H9 (cell line): ENCODE measurements at regions not wholly inside any gene's neighbourhood (a gene's known extent, or its start where the extent isn't known, plus 50 kb on each side); places are given as distances from the start of the nearest gene placed in this dataset.

Experiments used
- DNase-seq: peaks from one replicate; pipeline ENCODE4 v3.0.0-alpha.2; 2017
- H2AFZ ChIP-seq: one replicate; pipeline ENCODE4 v1.6.1; 2013; ENCODE audit warnings: mild to moderate bottlenecking, low read length, control low read depth, moderate library complexity
- H2AK5ac ChIP-seq: 2 replicates; pipeline ENCODE4 v1.6.1; 2013; ENCODE audit warnings: low read length, control low read depth, mixed read lengths; ENCODE audit not compliant: insufficient read length
- H2BK120ac ChIP-seq: one replicate; pipeline ENCODE4 v1.6.1; 2013; ENCODE audit warnings: low read depth, mild to moderate bottlenecking, low read length, control low read depth, inconsistent platforms; ENCODE audit not compliant: poor library complexity, severe bottlenecking
- H2BK12ac ChIP-seq: 2 replicates; pipeline ENCODE4 v1.6.1; 2013; ENCODE audit warnings: low read length, control low read depth, mixed read lengths, low read depth; ENCODE audit not compliant: insufficient read length
- H2BK15ac ChIP-seq: 2 replicates; pipeline ENCODE4 v1.6.1; 2013; ENCODE audit warnings: low read depth, low read length, control low read depth
- H2BK20ac ChIP-seq: one replicate; pipeline ENCODE4 v1.6.1; 2013; ENCODE audit warnings: low read depth, mild to moderate bottlenecking, low read length, control low read depth, inconsistent platforms; ENCODE audit not compliant: poor library complexity, severe bottlenecking
- H2BK5ac ChIP-seq: 2 replicates; pipeline ENCODE4 v1.6.1; 2013; ENCODE audit warnings: low read length, control low read depth, mixed read lengths; ENCODE audit not compliant: insufficient read length
- H3K14ac ChIP-seq: 2 replicates; pipeline ENCODE4 v1.6.1; 2013; ENCODE audit warnings: low read length, control low read depth; ENCODE audit not compliant: insufficient read depth
- H3K18ac ChIP-seq: 2 replicates; pipeline ENCODE4 v1.6.1; 2013; ENCODE audit warnings: low read depth, mild to moderate bottlenecking, mixed read lengths, low read length, control low read depth; ENCODE audit not compliant: insufficient read length
- H3K23ac ChIP-seq: 2 replicates; pipeline ENCODE4 v1.6.1; 2013; ENCODE audit warnings: low read length, control low read depth, mixed read lengths, low read depth; ENCODE audit not compliant: insufficient read length
- H3K23me2 ChIP-seq: 2 replicates; pipeline ENCODE4 v1.6.1; 2013; ENCODE audit warnings: low read depth, mild to moderate bottlenecking, mixed read lengths, low read length, control low read depth; ENCODE audit not compliant: insufficient read length, poor library complexity, severe bottlenecking
- H3K27ac ChIP-seq: 2 replicates; pipeline ENCODE4 v1.5.1; 2013; ENCODE audit warnings: low read length, control low read depth, mixed read lengths, low read depth; ENCODE audit not compliant: insufficient read length
- H3K27me3 ChIP-seq: 2 replicates; pipeline ENCODE4 v1.6.1; 2013; ENCODE audit warnings: low read length, control low read depth, inconsistent platforms; ENCODE audit not compliant: insufficient read depth
- H3K4ac ChIP-seq: 2 replicates; pipeline ENCODE4 v1.6.1; 2013; ENCODE audit warnings: low read depth, mild to moderate bottlenecking, control low read depth, inconsistent platforms, low read length, moderate library complexity
- H3K4me1 ChIP-seq: 2 replicates; pipeline ENCODE4 v1.6.1; 2013; ENCODE audit warnings: low read length, control low read depth, inconsistent platforms; ENCODE audit not compliant: insufficient read depth
- H3K4me2 ChIP-seq: 2 replicates; pipeline ENCODE4 v1.6.1; 2013; ENCODE audit warnings: low read length, control low read depth, mixed read lengths; ENCODE audit not compliant: insufficient read length, insufficient read depth
- H3K56ac ChIP-seq: 2 replicates; pipeline ENCODE4 v1.6.1; 2013; ENCODE audit warnings: low read depth, mild to moderate bottlenecking, mixed read lengths, low read length, control low read depth; ENCODE audit not compliant: insufficient read length
- H3K79me1 ChIP-seq: 2 replicates; pipeline ENCODE4 v1.6.1; 2013; ENCODE audit warnings: low read depth, mild to moderate bottlenecking, moderate library complexity, low read length, control low read depth, inconsistent platforms; ENCODE audit not compliant: insufficient read depth, poor library complexity, severe bottlenecking
- H3K79me2 ChIP-seq: 2 replicates; pipeline ENCODE4 v1.6.1; 2013; ENCODE audit warnings: low read length, control low read depth, inconsistent platforms; ENCODE audit not compliant: insufficient read depth
- H3K9ac ChIP-seq: 2 replicates; pipeline ENCODE4 v1.6.1; 2013; ENCODE audit warnings: low read length, control low read depth, mixed read lengths; ENCODE audit not compliant: insufficient read length; ENCODE audit errors: extremely low read depth
- H3K9me3 ChIP-seq: one replicate; pipeline ENCODE4 v1.6.1; 2013; ENCODE audit warnings: low read depth, low read length, inconsistent platforms; ENCODE audit not compliant: control insufficient read depth
- H3T11ph ChIP-seq: one replicate; pipeline ENCODE4 v1.6.1; 2013; ENCODE audit warnings: mild to moderate bottlenecking, low read length, control low read depth, inconsistent platforms
- H4K20me1 ChIP-seq: one replicate; pipeline ENCODE4 v1.6.1; 2013; ENCODE audit not compliant: control insufficient read depth, insufficient read length, insufficient read depth
- H4K5ac ChIP-seq: 2 replicates; pipeline ENCODE4 v1.6.1; 2013; ENCODE audit warnings: low read depth, mild to moderate bottlenecking, mixed read lengths, low read length, control low read depth; ENCODE audit not compliant: insufficient read length
- H4K8ac ChIP-seq: replicated peaks from 2 replicates; pipeline ENCODE4 v1.6.1; 2013; ENCODE audit warnings: low read length, control low read depth, mixed read lengths, low read depth; ENCODE audit not compliant: insufficient read length
- H4K91ac ChIP-seq: 2 replicates; pipeline ENCODE4 v1.6.1; 2013; ENCODE audit warnings: low read depth, mild to moderate bottlenecking, moderate library complexity, mixed read lengths, low read length, control low read depth; ENCODE audit not compliant: insufficient read length
- H3K27ac Mint-ChIP-seq, 3 experiments: 2 replicates in 2 of 3; 3 replicates in 1 of 3; pipeline ENCODE4 v1.8.0; 2020 to 2021; ENCODE audit warnings: mixed read lengths in 3 of 3, mild to moderate bottlenecking in 1 of 3, moderate library complexity in 1 of 3
- H3K27me3 Mint-ChIP-seq: 2 replicates; pipeline ENCODE4 v1.8.0; 2021; ENCODE audit warnings: low read depth, mild to moderate bottlenecking, moderate library complexity, mixed read lengths
- H3K36me3 Mint-ChIP-seq, 3 experiments: 2 replicates in 2 of 3; 3 replicates in 1 of 3; pipeline ENCODE4 v1.8.0; 2020 to 2021; ENCODE audit warnings: low read depth in 3 of 3, mixed read lengths in 3 of 3; ENCODE audit not compliant: insufficient read depth in 1 of 3
- H3K4me1 Mint-ChIP-seq, 2 experiments: 2 replicates each; pipeline ENCODE4 v1.8.0; 2020; ENCODE audit warnings: mixed read lengths in 2 of 2
- H3K4me3 Mint-ChIP-seq, 2 experiments: 2 replicates in 1 of 2; 3 replicates in 1 of 2; pipeline ENCODE4 v1.8.0; 2020 to 2021; ENCODE audit warnings: mild to moderate bottlenecking in 2 of 2, mixed read lengths in 2 of 2, moderate library complexity in 1 of 2
- H3K9me3 Mint-ChIP-seq, 2 experiments: 2 replicates in 1 of 2; 3 replicates in 1 of 2; pipeline ENCODE4 v1.8.0; 2020; ENCODE audit warnings: mild to moderate bottlenecking in 2 of 2, mixed read lengths in 2 of 2, moderate library complexity in 1 of 2
- CTCF ChIP-seq: fragments of 200-600 bp; sonication (generic); conservative IDR thresholded peaks from 3 replicates; pipeline ENCODE4 v1.8.0; 2021; ENCODE audit warnings: antibody characterized with exemption, mild to moderate bottlenecking
- WGBS: extraction: QIAGEN DNeasy Blood & Tissue Kit; methylation state at CpG from one replicate; pipeline ENCODE4 v1.1.7; 2013; ENCODE audit warnings: missing lambda C conversion rate, low lambda C conversion rate, mixed read lengths; ENCODE audit not compliant: insufficient read length; ENCODE audit errors: extremely low coverage; 5-methylcytosine and 5-hydroxymethylcytosine counted together

DNA sequence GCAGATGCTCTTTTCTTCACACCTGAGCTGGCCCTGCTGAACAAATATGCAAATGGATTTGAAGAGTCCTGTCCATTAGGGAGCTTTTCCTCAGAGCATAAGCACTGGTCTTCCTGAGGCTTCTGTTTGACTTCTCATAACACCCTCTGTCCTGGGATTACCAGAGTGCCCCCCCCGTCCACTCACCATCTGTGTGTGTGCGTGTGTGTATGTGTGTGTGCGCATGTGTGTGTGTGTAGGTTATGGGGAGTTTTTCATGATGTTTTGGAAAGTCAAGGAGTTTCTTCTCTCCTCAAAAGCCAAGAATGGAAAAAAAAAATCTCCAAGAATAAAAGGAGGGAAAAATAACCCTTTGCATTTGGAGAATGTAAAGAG is 57.7 kb upstream of the COMTD1 start:
- no peaks in the 10 kb centered on the region for H3K79me2 ChIP-seq
- no peak overlapping the region for H3K4me2 ChIP-seq
- no peak overlapping the region for H4K5ac ChIP-seq
- no peak overlapping the region for H3K23ac ChIP-seq
- H2AFZ ChIP-seq: no peak overlapping the region
- no peaks in the 10 kb centered on the region for H3K79me1 ChIP-seq
- peaks cover 7% of the 10 kb centered on the region for H3K23me2 ChIP-seq
- no peak overlapping the region for H3K27ac ChIP-seq
- WGBS: no CpG with 5 or more reads among the region's 3 CpGs
- Mint-ChIP-seq H3K27ac (no peak overlapping the region), H3K4me1 (peaks cover 2 to 3% of the 10 kb centered on the region in 2 experiments; a peak in 2 of 4 replicates), H3K4me3 (peak overlapping the region in 1 of 2 experiments; percentile 40; a peak in 1 of 5 replicates), H3K27me3 (peaks cover 53% of the 10 kb centered on the region), H3K9me3 (peaks cover 0 to 3% of the 10 kb centered on the region in 2 experiments; a peak in 1 of 5 replicates), H3K36me3 (no peaks in the 10 kb centered on the region; a peak in 1 of 7 replicates)
- H3K14ac ChIP-seq: no peak overlapping the region
- H3K27me3 ChIP-seq: peaks cover 3% of the 10 kb centered on the region; the same call in 1 of the 2 replicates
- H3K56ac ChIP-seq: no peak overlapping the region
- H2BK12ac ChIP-seq: no peak overlapping the region
- H3K4me1 ChIP-seq: no peaks in the 10 kb centered on the region
- DNase-seq: no peak
- no peak overlapping the region for H2BK20ac ChIP-seq
- no peak overlapping the region for H2BK15ac ChIP-seq
- H2BK120ac ChIP-seq: no peak overlapping the region
- H2BK5ac ChIP-seq: no peak overlapping the region
- no peak overlapping the region for H3K4ac ChIP-seq
- H4K8ac ChIP-seq: no peak overlapping the region
- no peak overlapping the region for H2AK5ac ChIP-seq
- no peak overlapping the region for H3K9ac ChIP-seq
- no peak overlapping the region for H3K18ac ChIP-seq
- no peak for TF ChIP-seq CTCF
- no peak overlapping the region for H3T11ph ChIP-seq
- H4K20me1 ChIP-seq: no peaks in the 10 kb centered on the region
- no peaks in the 10 kb centered on the region for H3K9me3 ChIP-seq
- H4K91ac ChIP-seq: no peak overlapping the region
